ENCODE measurements at regions not wholly inside any gene's neighbourhood (a gene's known extent, or its start where the extent isn't known, plus 50 kb on each side); places are given as distances from the start of the nearest gene placed in this dataset.

- Histone ChIP-seq H3K27ac (ENCODE audit: low read depth, low read length, poor library complexity, severe bottlenecking) (peak overlapping the region; percentile 94), H3K4me3 (ENCODE audit: low read depth, low read length, poor library complexity, severe bottlenecking) (peak overlapping the region; percentile 57), H3K4me1 (ENCODE audit: insufficient read depth, low read length, poor library complexity, severe bottlenecking) (peaks cover 93% of the 10 kb centered on the region), H3K9me2 (ENCODE audit: insufficient read depth, low read length) (no peaks in the 10 kb centered on the region), H3K4me2 (ENCODE audit: low read length) (peak overlapping the region; percentile 58), H2AFZ (ENCODE audit: low read length) (peak overlapping the region; percentile 67; the same call in 1 of the 2 replicates), H3K9me3 (ENCODE audit: low read length) (no peaks in the 10 kb centered on the region), H3K36me3 (ENCODE audit: insufficient read depth, low read length) (no peaks in the 10 kb centered on the region), H4K20me1 (ENCODE audit: insufficient read depth, low read length) (no peaks in the 10 kb centered on the region), H3K79me2 (ENCODE audit: insufficient read depth, low read depth, low read length) (no peaks in the 10 kb centered on the region)
- TF ChIP-seq CTCF (conservative IDR thresholded peaks at IDR 0.05; ENCODE audit: low read length) = no peak
- no peak for TF ChIP-seq EZH2phosphoT487 (IDR thresholded peaks at IDR 0.05; ENCODE audit: borderline replicate concordance, low read depth, low read length)
- BruUV-seq (replicated peaks) = no TSS peak
- POLR2A ChIA-PET = interaction anchor here (0.6 to 9.8 kb wide), 11 partner anchors 8 to 529 kb away, joined by 3 to 136 read pairs (median 6); partner anchors contain the start of gene ADAMTS6
- intact Hi-C loops (cut with micrococcal nuclease; ENCODE audit: unreplicated experiment) = loop anchor here (1.0 to 10.0 kb wide), 2 partner anchors 37 to 1072 kb away; partner anchors contain the start of gene SREK1
- DNase-seq (ENCODE audit: low spot score) = no peak
- CTCF ChIA-PET (ENCODE audit: unreplicated experiment) = interaction anchor here (1.0 to 1.2 kb wide), 2 partner anchors 11 to 40 kb away, joined by 3 to 4 read pairs; no protein-coding TSS in a partner anchor
Observed at GRCh38 chr5:65073250-65073661, 304.5 kb downstream of the CWC27 start.

GRCh38 chr5:65075623-65076250 lies 307.0 kb downstream of the CWC27 start:
- no TSS peak for BruUV-seq (replicated peaks)
- POLR2A ChIA-PET = interaction anchor here (1.2 to 9.8 kb wide), 5 partner anchors 9 to 406 kb away, joined by 3 to 136 read pairs (median 4); partner anchors contain the start of gene ADAMTS6

More at GRCh38 chr5:65075623-65076250, 307.0 kb downstream of the CWC27 start:
- TF ChIP-seq EZH2phosphoT487 (IDR thresholded peaks at IDR 0.05; ENCODE audit: borderline replicate concordance, low read depth, low read length) (no peak), CTCF (conservative IDR thresholded peaks at IDR 0.05; ENCODE audit: low read length) (no peak)
- H3K79me2 ChIP-seq (ENCODE audit: insufficient read depth, low read depth, low read length) = no peaks in the 10 kb centered on the region
- no peaks in the 10 kb centered on the region for H3K9me2 ChIP-seq (ENCODE audit: insufficient read depth, low read length)
- intact Hi-C loops (cut with micrococcal nuclease; ENCODE audit: unreplicated experiment) = loop anchor here (2.0 to 10.0 kb wide), 2 partner anchors 407 to 1069 kb away; partner anchors contain the start of gene SREK1
- peak overlapping the region; percentile 64 for H3K27ac ChIP-seq (ENCODE audit: low read depth, low read length, poor library complexity, severe bottlenecking)
- H3K4me3 ChIP-seq (ENCODE audit: low read depth, low read length, poor library complexity, severe bottlenecking) = peak overlapping the region; percentile 10
- CTCF ChIA-PET (ENCODE audit: unreplicated experiment) = interaction anchor here (0.8 kb wide), 1 partner anchor 10 kb away, joined by 3 read pairs; no protein-coding TSS in a partner anchor
- no peaks in the 10 kb centered on the region for H3K36me3 ChIP-seq (ENCODE audit: insufficient read depth, low read length)
- H4K20me1 ChIP-seq (ENCODE audit: insufficient read depth, low read length) = no peaks in the 10 kb centered on the region
- no peaks in the 10 kb centered on the region for H3K9me3 ChIP-seq (ENCODE audit: low read length)
- peak overlapping the region; percentile 60 for H2AFZ ChIP-seq (ENCODE audit: low read length)
- H3K4me2 ChIP-seq (ENCODE audit: low read length) = peak overlapping the region; percentile 53
- DNase-seq (ENCODE audit: low spot score) = no peak
- peaks cover 77% of the 10 kb centered on the region for H3K4me1 ChIP-seq (ENCODE audit: insufficient read depth, low read length, poor library complexity, severe bottlenecking)
